ENCODE measurements at regions not wholly inside any gene's neighbourhood (a gene's known extent, or its start where the extent isn't known, plus 50 kb on each side); places are given as distances from the start of the nearest gene placed in this dataset.
"Not testable (repeated sequence)": the region's sequence is repeated elsewhere in the genome, so short reads cannot be mapped to it uniquely, and the experiment has no call there.

- no peak for DNase-seq
Measured at GRCh38 chr6:169378620-169379381, 125.2 kb upstream of the THBS2 start.

- DNase-seq = no peak
Measured at GRCh38 chr6:169376458-169376857, 122.8 kb upstream of the THBS2 start.

GRCh38 chr6:169372589-169372988, 118.9 kb upstream of the THBS2 start:
- no peak for DNase-seq

- no peak for DNase-seq
Measured at GRCh38 chr6:169371344-169372127, 117.9 kb upstream of the THBS2 start.

- DNase-seq = no peak
Measured at GRCh38 chr6:169370666-169371343, 117.2 kb upstream of the THBS2 start.

GRCh38 chr6:169370054-169370453, 116.4 kb upstream of the THBS2 start:
- DNase-seq = no peak

- DNase-seq = no peak
Measured at GRCh38 chr6:169368200-169368599, 114.6 kb upstream of the THBS2 start.

- DNase-seq = no peak
Measured at GRCh38 chr6:169367507-169367906, 113.9 kb upstream of the THBS2 start.

- no peak for DNase-seq
Measured at GRCh38 chr6:169366258-169366901, 112.7 kb upstream of the THBS2 start.

- DNase-seq = no peak
Measured at GRCh38 chr6:169365567-169366257, 112.1 kb upstream of the THBS2 start.

GRCh38 chr6:169363590-169363989, 109.9 kb upstream of the THBS2 start:
- DNase-seq = no peak

GRCh38 chr6:169362501-169363121, 109.0 kb upstream of the THBS2 start:
- no peak for DNase-seq

GRCh38 chr6:169355001-169355400, 101.4 kb upstream of the THBS2 start:
- not testable (repeated sequence) for DNase-seq

- no peak for DNase-seq
Measured at GRCh38 chr6:169345146-169345545, 91.5 kb upstream of the THBS2 start.

- no peak for DNase-seq
Measured at GRCh38 chr6:169344750-169345065, 91.1 kb upstream of the THBS2 start.

- DNase-seq = no peak
Measured at GRCh38 chr6:169343886-169344749, 90.5 kb upstream of the THBS2 start.

GRCh38 chr6:169342710-169343109, 89.1 kb upstream of the THBS2 start:
- no peak for DNase-seq

GRCh38 chr6:169341706-169342105, 88.1 kb upstream of the THBS2 start:
- DNase-seq = no peak

- no peak for DNase-seq
Measured at GRCh38 chr6:169341065-169341464, 87.4 kb upstream of the THBS2 start.

- peak; percentile 77 for DNase-seq
Measured at GRCh38 chr6:169340395-169340794, 86.7 kb upstream of the THBS2 start.

GRCh38 chr6:169339731-169340309, 86.2 kb upstream of the THBS2 start:
- no peak for DNase-seq

All from 8988T (cell line).